Sciatic nerve (tissue), 2 donors: ENCODE measurements at regions not wholly inside any gene's neighbourhood (a gene's known extent, or its start where the extent isn't known, plus 50 kb on each side); places are given as distances from the start of the nearest gene placed in this dataset.
"Not testable (repeated sequence)": the region's sequence is repeated elsewhere in the genome, so short reads cannot be mapped to it uniquely, and the experiment has no call there.

Source experiments
- ATAC-seq: fragments of 200-7000 bp; cut with Tn5 transposase; one replicate; pipeline ENCODE4 v1.9.1; 2020; ENCODE audit warnings: mild to moderate bottlenecking, moderate library complexity
- DNase-seq: peaks from one replicate; pipeline ENCODE4 v3.0.0-alpha.2; 2020; ENCODE audit warnings: low spot score
- intact Hi-C: fragments of 100-400 bp; cut with DNase I; formaldehyde crosslinking; loops from one replicate; pipeline ENCODE4 v1.14.2; 2022
- donor health status: DM: no; HTN: no; CAD: no.
- donor health status: DM: no; HTN: no; CAD: no.

DNA sequence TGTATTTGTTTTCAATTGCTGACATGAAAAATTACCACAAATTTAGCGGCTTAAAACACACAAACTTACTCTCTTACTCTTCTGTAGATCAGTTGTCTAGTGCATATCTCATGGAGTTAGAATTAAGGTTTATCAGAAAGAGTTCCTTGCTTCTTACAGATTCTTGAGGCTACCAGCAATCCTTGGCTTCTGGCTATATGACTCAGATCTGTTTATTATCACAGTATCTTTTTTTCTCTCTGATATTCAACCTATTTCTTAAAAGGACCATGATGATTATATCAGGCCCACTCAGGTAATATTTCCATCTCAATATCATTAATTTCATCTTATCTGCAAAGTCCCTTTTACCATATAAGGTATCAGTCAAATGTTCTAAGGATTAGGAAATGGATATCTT is 263.5 kb upstream of the BCHE start:
- intact Hi-C loops, result loop anchor here (5.0 kb wide), 1 partner anchor 793 kb away; no protein-coding TSS in a partner anchor
- no peak for ATAC-seq
- no peak for DNase-seq

DNA sequence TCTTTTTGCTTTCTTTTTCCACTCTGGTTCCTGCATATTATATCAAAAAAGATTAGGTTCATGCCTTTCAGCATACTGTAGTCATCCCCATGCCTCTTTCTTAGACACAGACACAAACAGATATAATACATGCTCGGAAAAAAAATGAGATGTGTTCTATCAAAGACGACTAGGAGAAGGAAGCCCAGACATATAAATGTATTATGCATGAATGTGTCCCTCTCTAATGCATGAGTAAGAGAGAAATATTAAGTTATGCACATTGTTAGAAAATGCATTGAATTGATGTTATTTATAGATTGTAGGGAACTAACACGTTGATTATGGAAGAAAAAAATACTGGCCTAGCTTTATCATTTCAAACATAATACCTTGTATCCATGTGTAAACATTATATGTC is 252.4 kb upstream of the BCHE start:
- no peak for DNase-seq
- intact Hi-C loops, result no loop called here
- no peak for ATAC-seq

DNA sequence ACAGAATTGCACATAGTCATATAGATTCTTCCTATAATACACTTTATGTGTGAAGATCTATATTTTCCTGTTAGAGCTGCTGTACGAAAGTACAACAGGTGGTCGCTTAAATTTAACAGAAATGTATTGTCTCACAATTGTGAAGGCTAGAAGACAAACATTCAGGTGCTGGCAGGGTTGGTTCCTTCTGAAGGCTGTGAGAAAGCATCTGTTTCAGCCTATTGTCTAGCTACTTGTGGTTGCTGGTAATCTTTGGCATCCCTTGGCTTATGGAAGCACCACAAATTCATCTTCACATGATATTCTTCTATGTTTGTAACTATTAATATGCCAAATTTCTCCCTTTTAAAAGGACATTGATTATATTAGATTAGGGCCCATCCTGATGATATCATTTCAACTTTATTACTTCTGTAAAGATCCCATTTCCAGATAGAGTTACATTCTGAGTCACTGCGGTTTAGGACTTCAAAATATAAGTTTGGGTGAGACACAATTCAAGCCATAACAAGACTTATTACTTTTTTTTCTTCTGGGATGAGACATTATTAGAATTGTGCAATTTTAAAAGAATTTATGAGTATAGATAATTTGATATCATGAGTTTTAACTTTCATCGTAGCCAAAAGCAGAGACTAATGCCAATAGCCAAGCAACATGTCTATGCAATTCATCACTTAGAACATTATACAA is 248.1 kb upstream of the BCHE start:
- intact Hi-C loops, result no loop called here
- DNase-seq (no peak), ATAC-seq (no peak)

DNA sequence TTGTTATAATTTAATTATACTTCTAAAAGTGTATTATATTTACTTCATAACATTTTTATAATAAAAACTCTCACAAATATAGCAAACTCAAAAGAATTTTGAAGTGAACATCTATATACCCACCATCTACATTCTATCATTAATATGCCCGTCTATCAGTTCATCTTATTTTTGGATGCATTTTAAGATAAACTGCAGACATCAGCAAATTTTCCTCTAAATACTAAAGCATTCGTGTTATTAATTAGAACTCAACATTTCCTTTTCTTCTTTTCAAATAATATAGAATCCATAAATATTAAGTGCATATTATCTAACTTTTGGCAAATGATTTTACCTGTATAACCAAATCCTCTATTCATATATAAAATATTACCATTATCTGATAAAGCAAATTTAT is 242.9 kb upstream of the BCHE start:
- no peak for DNase-seq
- intact Hi-C loops, result no loop called here
- no peak for ATAC-seq

DNA sequence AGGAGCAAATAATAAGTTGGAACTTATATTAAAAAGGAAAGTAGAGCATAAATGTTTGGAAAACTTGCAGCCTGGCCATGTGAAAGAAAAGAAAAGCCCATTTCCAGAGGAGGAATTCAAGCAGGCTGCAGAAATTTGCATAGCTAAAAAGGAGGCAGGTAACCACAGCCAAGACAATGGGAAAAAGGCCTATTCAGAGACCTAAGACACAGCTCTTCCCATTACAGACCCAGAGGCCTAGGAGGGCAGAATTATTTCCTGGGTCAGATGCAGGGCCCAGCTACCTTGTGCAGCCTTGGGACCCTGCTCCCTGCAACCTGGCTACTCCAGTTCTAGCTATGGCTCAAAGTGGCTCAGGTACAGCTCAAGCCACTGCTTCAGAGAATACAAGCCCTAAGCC is 234.6 kb upstream of the BCHE start:
- intact Hi-C loops, result no loop called here
- ATAC-seq (peak; percentile 15), DNase-seq (no peak)

DNA sequence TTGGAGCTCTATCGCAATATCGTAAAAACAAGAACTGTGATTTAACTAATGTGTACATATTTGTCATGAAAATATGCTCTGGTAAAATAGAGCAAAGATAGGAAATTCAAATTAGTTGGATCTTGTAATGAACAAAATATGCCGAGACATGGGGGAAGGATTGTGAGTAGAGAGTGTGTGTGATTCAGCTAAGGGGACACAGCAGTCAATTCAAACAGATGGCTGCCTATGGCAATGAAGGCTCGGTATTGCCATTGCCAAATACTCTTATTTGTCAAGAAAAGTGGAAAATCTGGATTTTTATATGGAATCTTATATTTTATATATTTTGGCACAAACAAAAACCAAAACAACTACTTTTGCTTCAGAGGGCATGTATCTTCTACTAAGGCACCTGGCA is 227.3 kb upstream of the BCHE start:
- ATAC-seq (no peak), DNase-seq (no peak)
- intact Hi-C loops, result no loop called here

DNA sequence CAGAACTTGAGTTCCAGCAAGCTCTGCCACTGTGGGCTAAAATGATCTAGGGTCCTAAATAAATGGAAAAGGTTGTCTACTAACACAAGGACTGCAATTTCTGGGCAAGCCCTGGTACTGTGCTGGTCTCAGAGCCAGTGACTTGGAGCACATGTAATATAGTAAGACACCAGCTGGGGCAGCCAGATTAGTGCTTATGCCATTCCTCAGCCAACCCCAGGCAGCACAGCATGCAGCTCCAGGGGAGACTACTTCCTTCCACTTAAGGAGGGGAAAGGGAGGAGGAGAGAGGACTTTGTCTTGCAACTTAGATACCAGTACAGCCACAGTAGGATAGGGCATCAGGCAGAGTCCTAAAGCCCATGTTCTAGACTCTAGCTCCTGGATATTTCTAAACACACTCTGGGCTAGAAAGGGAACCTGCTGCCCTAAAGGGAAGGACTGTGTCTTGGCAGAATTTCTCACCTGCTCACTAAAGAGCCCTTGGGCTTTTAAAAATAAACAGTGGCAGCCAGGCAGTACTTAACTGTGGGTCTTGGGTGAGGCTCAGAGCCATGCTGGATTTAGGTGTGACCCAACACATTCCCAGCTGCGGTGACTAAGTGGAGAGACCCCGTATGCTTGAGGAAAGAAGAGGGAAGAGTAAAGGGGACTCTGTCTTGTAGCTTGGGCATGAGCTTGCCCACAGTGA is 223.7 kb upstream of the BCHE start:
- no peak for DNase-seq
- intact Hi-C loops, result no loop called here
- no peak for ATAC-seq

DNA sequence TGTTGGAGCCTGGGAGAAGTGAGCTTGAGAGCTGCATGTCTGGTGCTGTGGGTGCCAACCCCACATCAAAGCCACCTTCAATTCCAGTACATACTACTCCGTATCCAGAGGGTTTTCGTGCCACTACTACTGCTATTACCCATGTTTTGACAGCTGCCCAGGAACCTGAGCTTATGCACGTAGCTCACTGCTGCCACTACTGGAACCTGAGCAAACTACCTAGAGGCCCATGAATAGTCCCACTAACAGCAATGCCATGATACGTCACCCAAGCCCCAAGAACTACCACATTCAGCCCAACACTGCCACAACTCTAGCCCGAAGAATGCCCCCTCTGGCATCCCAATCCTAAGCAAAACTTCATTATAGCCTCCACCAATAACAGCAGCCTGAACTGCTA is 215.2 kb upstream of the BCHE start:
- no peak for DNase-seq
- intact Hi-C loops, result no loop called here
- ATAC-seq, result no peak

DNA sequence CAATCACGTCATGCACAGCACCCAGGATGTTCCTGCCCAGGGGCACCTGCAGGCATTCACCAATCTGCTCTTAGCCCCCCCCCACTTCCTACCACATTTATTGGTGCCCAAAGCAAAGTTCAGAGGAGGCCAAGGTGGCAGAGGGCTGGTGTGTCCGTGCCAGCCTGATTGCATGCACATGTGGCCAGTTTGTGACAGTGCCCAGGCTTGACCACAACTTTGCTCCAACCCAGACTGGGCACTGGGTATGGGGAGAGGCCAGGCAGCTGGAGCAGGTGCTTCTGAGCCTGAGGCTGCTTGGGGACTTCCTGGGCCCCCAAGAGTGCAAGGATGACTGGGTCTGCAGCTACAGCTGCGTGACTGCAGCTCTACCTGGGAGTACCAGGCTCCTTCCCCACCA is 192.3 kb upstream of the BCHE start:
- no peak for ATAC-seq
- no peak for DNase-seq
- intact Hi-C loops, result no loop called here

DNA sequence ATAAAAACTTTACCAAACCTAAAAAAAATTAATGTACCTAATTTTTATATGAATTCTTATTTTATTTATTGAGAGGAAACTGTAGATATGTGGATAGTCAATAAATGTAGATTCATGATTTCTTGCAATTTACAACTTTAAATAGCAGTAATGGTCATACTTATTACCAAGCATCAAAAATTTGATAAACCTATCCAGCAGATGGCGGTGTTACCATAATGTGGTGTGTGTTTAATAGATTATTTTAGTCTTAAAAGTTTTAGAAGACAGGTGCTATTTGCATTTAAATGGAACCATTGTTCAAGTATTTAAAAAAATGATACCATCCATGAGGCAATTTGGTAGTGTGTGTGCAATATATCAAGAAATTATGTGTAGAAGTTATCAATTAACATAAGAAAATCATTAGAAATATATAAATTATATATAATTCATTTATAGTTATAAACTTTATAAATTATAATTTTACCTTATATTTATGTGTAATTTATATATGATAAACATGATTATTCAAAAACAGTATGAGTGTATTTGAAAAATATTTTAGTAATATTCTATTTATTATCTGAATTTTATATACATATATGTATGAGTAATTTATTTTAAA is 176.0 kb upstream of the BCHE start:
- ATAC-seq, result no peak
- intact Hi-C loops, result no loop called here
- DNase-seq, result no peak

DNA sequence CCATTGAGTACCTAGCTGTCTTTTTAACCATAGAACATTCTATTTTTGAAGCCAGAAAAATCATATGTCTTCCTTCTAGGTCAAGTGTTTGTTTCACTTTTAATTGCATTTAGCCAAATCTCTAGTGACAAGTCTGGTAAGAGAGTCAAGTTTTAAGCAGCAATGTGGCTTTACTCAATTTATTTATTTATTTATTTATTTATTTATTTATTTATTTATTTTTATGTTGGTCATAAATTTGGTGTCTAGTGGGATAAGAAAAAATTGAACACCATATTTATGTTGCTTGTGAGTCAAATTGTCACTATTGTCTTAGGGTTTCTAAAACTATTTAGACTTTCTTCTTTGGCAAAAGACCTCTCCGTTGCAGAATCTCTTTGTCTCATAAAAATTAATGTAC is 174.5 kb upstream of the BCHE start:
- intact Hi-C loops, result no loop called here
- no peak for DNase-seq
- no peak for ATAC-seq

DNA sequence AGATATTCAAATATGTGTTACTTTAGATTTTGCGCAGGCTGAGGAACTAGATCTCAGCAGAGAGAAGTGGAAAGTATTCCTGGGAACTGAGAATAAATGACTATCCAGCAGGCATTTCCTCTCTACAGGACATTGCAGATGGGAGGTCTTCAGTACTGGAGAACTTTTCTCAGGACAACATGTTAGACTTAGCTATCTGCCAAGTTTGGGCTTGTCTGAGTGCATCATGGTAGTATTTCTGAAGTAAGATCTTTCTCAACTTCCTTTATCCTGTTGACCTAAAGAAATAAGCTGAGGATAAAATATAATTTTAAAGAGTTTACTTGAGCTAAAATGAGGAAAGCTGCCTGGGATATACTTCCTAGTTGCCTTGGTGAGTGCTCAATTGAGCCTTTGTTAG is 167.9 kb upstream of the BCHE start:
- intact Hi-C loops, result no loop called here
- ATAC-seq (no peak), DNase-seq (no peak)

DNA sequence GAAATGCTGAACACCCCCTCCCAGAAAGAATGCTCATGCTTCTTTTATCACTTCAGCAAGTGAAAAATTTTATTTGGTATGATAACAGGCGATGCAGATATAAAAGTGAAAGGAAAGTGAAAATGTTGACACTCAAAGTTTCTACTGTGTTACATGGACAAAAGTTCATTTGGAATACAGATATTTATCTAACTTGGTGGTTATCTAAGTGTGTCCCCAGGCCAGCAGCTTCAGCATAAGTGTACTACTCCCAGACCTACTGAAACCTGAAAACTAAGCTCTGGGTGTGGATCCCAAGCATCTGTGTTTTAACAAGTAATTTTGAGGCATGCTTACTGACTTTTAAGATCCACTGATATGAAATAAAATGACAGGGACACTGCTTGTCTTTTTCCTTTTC is 157.1 kb upstream of the BCHE start:
- DNase-seq, result no peak
- no peak for ATAC-seq
- intact Hi-C loops, result no loop called here

DNA sequence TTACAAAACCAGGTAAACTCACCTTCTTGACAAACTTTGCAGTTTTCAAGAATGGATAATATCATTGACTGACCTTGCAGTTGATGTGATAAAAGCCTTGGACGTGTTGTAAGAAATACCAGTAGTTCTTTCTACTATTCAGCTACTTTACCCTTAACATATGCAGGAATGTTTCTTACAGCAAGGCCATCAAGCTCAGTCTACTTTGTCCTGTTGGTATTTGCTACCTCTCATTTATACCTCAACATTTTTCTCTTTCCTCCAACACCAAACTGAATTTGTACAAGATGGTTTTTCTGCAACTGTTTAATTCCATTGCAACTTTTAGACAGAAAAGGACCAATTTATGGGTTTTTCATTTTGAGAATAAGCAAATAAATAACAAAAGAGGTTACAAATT is 147.4 kb upstream of the BCHE start:
- intact Hi-C loops, result no loop called here
- no peak for DNase-seq
- ATAC-seq, result no peak

DNA sequence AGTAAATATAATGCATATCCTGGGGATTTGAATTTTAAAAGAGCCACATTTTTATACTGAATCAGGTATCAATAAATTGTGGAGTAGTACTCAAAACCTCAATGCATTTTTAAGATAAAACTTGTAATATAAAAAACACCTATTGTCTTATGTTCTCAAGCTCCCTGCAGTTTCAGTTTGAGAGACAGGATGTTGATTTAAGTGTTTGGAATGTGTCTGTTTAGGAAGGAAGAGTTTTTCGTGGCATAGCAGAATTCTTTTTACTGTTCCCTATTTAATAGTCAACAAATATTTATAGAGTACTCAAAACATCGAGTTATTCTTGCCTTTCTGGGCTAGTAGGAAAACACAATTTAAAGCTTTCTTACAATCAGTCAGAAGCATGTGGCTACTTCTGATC is 146.1 kb upstream of the BCHE start:
- ATAC-seq (no peak), DNase-seq (no peak)
- intact Hi-C loops, result no loop called here

DNA sequence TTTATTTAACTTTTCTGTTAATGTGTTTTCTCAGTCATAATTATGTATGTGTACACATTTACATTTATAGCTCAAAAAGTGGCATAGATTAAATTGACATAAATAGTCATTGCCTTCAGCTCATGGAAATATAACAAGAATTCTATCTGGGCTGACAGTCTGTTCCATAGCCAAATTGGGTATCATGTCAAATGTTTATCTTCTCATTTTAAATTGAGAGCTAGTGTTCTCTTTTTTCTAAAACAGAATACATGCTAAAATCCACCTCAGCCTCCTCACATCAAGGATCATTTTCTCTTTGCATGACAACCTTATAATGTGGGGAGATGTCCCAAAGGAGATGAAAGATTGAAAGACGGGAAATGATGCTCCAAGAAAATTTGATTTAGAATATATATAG is 144.1 kb upstream of the BCHE start:
- no peak for ATAC-seq
- no peak for DNase-seq
- intact Hi-C loops, result no loop called here

DNA sequence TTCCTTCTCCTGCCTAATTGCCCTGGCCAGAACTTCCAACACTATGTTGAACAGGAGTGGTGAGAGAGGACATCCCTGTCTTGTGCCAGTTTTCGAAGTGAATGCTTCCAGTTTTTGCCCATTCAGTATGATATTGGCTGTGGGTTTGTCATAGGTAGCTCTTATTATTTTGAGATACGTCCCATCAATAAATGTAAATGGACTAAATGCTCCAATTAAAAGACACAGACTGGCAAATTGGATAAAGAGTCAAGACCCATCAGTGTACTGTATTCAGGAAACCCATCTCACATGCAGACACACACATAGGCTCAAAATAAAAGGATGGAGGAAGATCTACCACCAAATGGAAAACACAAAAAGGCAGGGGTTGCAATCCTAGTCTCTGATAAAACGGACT is 123.6 kb upstream of the BCHE start:
- DNase-seq, intact Hi-C loops, ATAC-seq: not testable (repeated sequence)

DNA sequence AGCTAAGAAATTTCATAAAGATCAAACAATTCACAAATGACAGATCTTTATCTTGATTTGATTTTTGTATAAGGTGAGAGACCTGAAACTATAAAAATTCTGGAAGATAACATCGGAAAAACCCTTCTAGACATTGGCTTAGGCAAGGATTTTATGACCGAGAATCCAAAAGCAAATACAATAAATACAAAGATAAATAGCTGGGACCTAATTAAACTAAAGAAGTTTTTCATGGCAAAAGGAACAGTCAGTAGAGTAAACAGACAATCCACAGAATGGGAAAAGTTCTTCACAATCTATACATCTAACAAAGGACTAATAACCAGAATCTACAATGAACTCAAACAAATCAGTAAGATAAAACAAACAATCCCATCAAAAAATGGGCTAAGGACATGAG is 116.9 kb upstream of the BCHE start:
- intact Hi-C loops, result no loop called here
- no peak for ATAC-seq

DNA sequence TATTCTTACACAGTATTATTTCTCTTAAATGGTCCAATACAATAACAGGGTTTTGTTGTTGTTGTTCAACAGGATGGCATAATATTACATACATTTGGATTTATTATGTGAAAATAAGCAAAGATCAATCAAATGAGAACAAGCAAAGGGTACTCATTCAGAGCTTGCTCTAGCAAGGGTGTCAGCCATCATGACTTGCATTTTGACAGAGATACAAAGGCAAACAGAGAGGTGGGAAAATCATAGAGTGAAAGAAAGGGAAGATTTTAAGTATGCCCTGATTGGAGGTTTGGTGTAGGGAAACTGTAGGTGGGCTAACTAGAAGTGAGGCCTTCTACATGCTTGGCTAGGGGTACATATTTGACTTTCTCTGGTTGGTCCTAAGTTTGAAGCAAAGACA is 109.1 kb upstream of the BCHE start:
- intact Hi-C loops, result no loop called here
- no peak for DNase-seq
- no peak for ATAC-seq

More for the DNA sequence above, 116.9 kb upstream of the BCHE start:
- DNase-seq, result no peak

DNA sequence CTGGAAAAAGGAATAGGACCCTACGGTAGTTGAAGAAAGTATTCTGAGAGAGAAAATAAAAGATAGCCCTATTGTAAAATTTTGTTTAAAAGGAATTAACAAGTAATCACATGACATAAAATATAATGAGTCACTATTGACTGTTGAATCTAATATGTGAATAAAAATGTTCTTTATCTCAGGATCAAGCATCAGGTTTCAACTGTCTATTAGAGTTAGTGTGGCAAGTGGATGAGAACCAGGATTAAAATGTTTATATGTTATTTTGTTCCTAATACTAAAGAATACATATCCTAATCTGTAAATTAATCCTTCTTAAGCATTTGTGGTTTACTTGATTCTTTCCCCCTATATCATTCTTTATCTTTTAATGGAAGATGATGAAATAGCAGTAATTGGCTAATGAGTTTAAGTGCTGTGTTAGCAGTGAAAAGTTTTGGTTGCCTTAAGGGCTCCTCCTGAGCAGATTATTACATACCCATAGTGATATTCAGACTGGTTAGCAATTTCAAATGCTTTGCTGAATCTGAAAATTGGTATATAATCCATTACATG is 101.8 kb upstream of the BCHE start:
- ATAC-seq (no peak), DNase-seq (no peak)
- intact Hi-C loops, result no loop called here
